Fibroblast of lung (primary cell): ENCODE measurements at regions not wholly inside any gene's neighbourhood (a gene's known extent, or its start where the extent isn't known, plus 50 kb on each side); places are given as distances from the start of the nearest gene placed in this dataset.

Experiments used
- DNase-seq, 2 donors: peaks; one replicate each; pipeline versions ENCODE4 v3.0.0 to v3.0.0-alpha.2; 2010; ENCODE audit warnings: low read depth in 2 of 2
- H2AFZ ChIP-seq: 2 replicates; pipeline ENCODE4 v1.5.1; 2012; ENCODE audit warnings: low read length, control low read depth, inconsistent platforms
- H3K27ac ChIP-seq: 2 replicates; pipeline ENCODE4 v1.5.1; 2011; ENCODE audit warnings: low read length, control low read depth; ENCODE audit not compliant: insufficient read depth
- H3K27me3 ChIP-seq: 2 replicates; pipeline ENCODE4 v1.5.1; 2011; ENCODE audit warnings: mild to moderate bottlenecking, low read length; ENCODE audit not compliant: control insufficient read depth, insufficient read depth
- H3K36me3 ChIP-seq: 2 replicates; pipeline ENCODE4 v1.5.1; 2011; ENCODE audit warnings: low read length; ENCODE audit not compliant: control insufficient read depth, insufficient read depth
- H3K4me1 ChIP-seq: 2 replicates; pipeline ENCODE4 v1.5.1; 2011; ENCODE audit warnings: low read length; ENCODE audit not compliant: control insufficient read depth, insufficient read depth; ENCODE audit errors: extremely low read depth
- H3K4me2 ChIP-seq: 2 replicates; pipeline ENCODE4 v1.5.1; 2011; ENCODE audit warnings: low read length, control low read depth; ENCODE audit not compliant: insufficient read depth; ENCODE audit errors: extremely low read depth
- H3K4me3 ChIP-seq, 4 experiments: fragments of 200-600 bp in 1 of 4; sonication (generic) in 1 of 4; replicated peaks in 1 of 4; 2 replicates each; pipeline ENCODE4 v1.5.1; 2011 to 2016; ENCODE audit warnings: low read length in 4 of 4, low read depth in 3 of 4, mild to moderate bottlenecking in 3 of 4, control low read depth in 2 of 4, inconsistent platforms in 1 of 4, mixed read lengths in 1 of 4; ENCODE audit not compliant: insufficient read depth in 1 of 4; ENCODE audit errors: control extremely low read depth in 1 of 4
- H3K79me2 ChIP-seq: 2 replicates; pipeline ENCODE4 v1.5.1; 2012; ENCODE audit warnings: mild to moderate bottlenecking, low read length, inconsistent platforms; ENCODE audit not compliant: control insufficient read depth, insufficient read depth
- H3K9ac ChIP-seq: 2 replicates; pipeline ENCODE4 v1.5.1; 2011; ENCODE audit warnings: mild to moderate bottlenecking, low read length, control low read depth; ENCODE audit not compliant: insufficient read depth
- H3K9me3 ChIP-seq: 2 replicates; pipeline ENCODE4 v1.5.1; 2012; ENCODE audit warnings: low read depth, low read length; ENCODE audit not compliant: control insufficient read depth, insufficient read depth
- H4K20me1 ChIP-seq: 2 replicates; pipeline ENCODE4 v1.5.1; 2011; ENCODE audit warnings: low read length; ENCODE audit not compliant: control insufficient read depth, insufficient read depth; ENCODE audit errors: extremely low read depth
- EZH2 ChIP-seq: IDR thresholded peaks from 2 replicates; pipeline ENCODE4 v1.5.1; 2012; ENCODE audit warnings: low read length, control low read depth, mild to moderate bottlenecking; ENCODE audit errors: missing control alignments
- TF ChIP-seq, protein P1 (sequence below), 2 donors: IDR thresholded peaks in 1 of 2; conservative IDR thresholded peaks in 1 of 2; 1 replicate in 1 of 2; 2 replicates in 1 of 2; pipeline ENCODE4 v1.5.1; 2011 to 2012; ENCODE audit warnings: low read length in 2 of 2, control low read depth in 1 of 2, inconsistent platforms in 1 of 2, low read depth in 1 of 2, mild to moderate bottlenecking in 1 of 2

DNA sequence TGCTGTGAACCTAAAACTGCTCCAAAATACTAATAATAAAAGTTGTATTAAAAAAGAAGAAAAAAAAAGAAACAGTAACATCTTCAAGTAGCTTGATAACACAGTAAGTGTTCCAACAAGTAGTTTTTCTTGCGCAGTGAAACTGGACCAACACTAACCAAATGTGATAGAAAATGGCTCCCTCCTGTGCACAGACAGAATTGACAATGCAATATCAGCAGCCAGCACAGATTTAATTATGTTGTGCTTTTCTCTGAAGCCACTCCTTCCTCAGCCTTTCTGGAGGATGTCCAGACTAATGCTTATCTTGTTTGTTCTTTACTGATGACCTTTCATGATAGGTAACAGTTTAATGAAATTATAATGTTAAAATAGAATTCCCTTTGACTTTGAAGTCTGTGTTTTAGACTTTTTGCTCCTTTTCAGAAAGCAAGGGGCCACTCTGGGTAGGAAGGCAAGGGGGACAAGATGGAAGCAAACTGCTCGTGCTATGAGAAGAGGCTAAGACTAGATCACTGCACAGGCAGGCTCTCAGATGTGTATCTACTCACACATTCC is 147.1 kb upstream of the RPL34 start:
- TF ChIP-seq, protein P1, sequence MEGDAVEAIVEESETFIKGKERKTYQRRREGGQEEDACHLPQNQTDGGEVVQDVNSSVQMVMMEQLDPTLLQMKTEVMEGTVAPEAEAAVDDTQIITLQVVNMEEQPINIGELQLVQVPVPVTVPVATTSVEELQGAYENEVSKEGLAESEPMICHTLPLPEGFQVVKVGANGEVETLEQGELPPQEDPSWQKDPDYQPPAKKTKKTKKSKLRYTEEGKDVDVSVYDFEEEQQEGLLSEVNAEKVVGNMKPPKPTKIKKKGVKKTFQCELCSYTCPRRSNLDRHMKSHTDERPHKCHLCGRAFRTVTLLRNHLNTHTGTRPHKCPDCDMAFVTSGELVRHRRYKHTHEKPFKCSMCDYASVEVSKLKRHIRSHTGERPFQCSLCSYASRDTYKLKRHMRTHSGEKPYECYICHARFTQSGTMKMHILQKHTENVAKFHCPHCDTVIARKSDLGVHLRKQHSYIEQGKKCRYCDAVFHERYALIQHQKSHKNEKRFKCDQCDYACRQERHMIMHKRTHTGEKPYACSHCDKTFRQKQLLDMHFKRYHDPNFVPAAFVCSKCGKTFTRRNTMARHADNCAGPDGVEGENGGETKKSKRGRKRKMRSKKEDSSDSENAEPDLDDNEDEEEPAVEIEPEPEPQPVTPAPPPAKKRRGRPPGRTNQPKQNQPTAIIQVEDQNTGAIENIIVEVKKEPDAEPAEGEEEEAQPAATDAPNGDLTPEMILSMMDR (conservative IDR thresholded peaks at IDR 0.05 in 1 of 2, IDR thresholded peaks at IDR 0.05 in 1 of 2; ENCODE audit: low read depth in 1 of 2, low read length in 2 of 2) = no peak
- no peak for TF ChIP-seq EZH2
- no peaks in the 10 kb centered on the region for H3K9me3 ChIP-seq
- no peaks in the 10 kb centered on the region for H3K79me2 ChIP-seq
- no peak overlapping the region for H3K4me3 ChIP-seq
- no peak overlapping the region for H3K9ac ChIP-seq
- no peak overlapping the region for H3K4me2 ChIP-seq
- H3K36me3 ChIP-seq = no peaks in the 10 kb centered on the region
- no peaks in the 10 kb centered on the region for H4K20me1 ChIP-seq
- no peaks in the 10 kb centered on the region for H3K27me3 ChIP-seq
- no peak overlapping the region for H2AFZ ChIP-seq
- H3K27ac ChIP-seq = no peak overlapping the region
- no peaks in the 10 kb centered on the region for H3K4me1 ChIP-seq
- DNase-seq = peak in 1 of 2 donors; percentile 39

DNA sequence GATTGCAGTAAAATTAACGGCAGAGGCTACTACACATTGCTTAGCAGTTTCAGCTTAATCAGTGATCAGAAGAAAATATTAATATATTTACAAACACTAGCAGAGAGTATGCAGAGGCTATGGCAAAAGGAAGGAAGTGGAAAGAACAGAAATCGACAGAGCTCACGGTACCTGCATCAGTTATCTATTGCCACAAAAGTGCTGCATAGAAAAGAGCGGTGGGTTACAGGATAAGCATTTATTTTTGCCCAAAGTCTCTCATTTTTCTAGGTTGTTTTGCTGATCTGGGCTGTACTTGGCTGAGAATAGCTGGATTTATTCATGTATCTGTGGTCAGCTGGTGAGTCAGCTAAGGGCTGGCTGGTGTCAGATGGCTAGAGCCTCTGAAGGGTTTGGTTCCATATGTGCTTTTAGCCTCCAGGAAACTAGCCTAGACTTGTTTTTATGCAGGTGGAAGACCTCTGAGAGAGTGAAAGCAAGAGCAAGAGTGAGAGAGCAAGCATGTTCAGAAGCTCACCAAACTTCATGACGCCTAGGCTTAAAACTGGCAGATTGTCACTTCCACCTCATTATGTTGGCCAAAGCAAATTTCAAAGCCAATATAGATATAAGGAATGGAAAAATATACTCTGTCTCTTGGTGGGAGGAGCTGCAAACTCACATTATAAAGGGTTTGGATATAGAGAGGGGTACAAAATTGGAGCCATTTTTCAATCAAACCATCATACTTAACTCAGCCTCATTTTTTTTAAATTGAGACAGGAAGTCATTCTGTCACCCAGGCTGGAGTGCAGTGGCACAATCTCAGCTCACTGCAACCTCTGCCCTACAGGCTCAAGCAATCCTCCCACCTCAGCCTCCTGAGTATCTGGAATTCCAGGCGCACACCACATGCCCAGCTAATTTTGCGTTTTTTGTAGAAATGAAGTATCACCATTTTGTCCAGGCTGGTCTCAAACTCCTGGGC is 153.2 kb upstream of the RPL34 start:
- Histone ChIP-seq H4K20me1 (no peaks in the 10 kb centered on the region), H3K4me1 (peaks cover 7% of the 10 kb centered on the region), H3K4me2 (peak overlapping the region; percentile 83), H3K9me3 (no peaks in the 10 kb centered on the region), H2AFZ (peak overlapping the region; percentile 34), H3K9ac (no peak overlapping the region), H3K4me3 (peak overlapping the region in 1 of 4 experiments; percentile 54), H3K79me2 (no peaks in the 10 kb centered on the region), H3K36me3 (no peaks in the 10 kb centered on the region), H3K27ac (peak overlapping the region; percentile 34), H3K27me3 (no peaks in the 10 kb centered on the region)
- DNase-seq = peak; percentile 92 to 96
- no peak for TF ChIP-seq EZH2
- TF ChIP-seq, protein P1 (conservative IDR thresholded peaks at IDR 0.05 in 1 of 2, IDR thresholded peaks at IDR 0.05 in 1 of 2; ENCODE audit: low read depth in 1 of 2, low read length in 2 of 2) = no peak

DNA sequence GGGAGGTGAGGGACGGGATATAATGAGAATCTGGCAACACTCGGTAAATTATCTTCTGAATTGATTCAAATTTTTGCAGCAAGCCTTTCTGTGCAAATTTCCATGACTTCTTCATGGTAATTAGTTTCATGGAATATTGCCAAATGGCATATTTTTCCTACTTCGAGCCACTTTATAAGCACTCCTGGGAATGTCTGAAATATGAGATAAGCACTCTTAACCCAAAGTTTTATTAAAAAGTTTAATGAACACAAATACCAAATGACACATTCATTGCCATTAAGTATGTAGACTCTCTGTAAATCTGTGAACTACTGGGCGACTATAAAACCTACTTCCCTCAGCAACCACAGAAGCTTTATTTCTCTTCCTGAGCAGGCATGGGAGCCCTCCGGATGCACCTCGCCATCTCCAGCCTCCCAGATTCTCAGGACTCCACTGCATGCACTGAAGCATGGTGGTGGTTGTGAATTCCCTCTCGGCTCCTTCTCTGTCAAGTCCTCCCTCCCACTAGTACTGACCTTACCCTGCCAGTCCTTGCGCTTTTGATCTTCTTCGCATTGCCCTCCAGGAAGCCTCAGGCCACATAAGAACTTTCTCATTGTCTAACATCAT is 154.4 kb upstream of the RPL34 start:
- Histone ChIP-seq H3K4me2 (no peak overlapping the region), H3K4me1 (peaks cover 7% of the 10 kb centered on the region), H3K36me3 (no peaks in the 10 kb centered on the region), H3K79me2 (no peaks in the 10 kb centered on the region), H3K4me3 (peak overlapping the region in 1 of 4 experiments; percentile 54), H3K27ac (no peak overlapping the region), H3K9me3 (no peaks in the 10 kb centered on the region), H3K27me3 (no peaks in the 10 kb centered on the region), H2AFZ (no peak overlapping the region), H4K20me1 (no peaks in the 10 kb centered on the region), H3K9ac (no peak overlapping the region)
- TF ChIP-seq, protein P1 (conservative IDR thresholded peaks at IDR 0.05 in 1 of 2, IDR thresholded peaks at IDR 0.05 in 1 of 2; ENCODE audit: low read depth in 1 of 2, low read length in 2 of 2) = no peak
- no peak for TF ChIP-seq EZH2
- DNase-seq = peak in 1 of 2 donors; percentile 69
